ENCODE measurements at regions not wholly inside any gene's neighbourhood (a gene's known extent, or its start where the extent isn't known, plus 50 kb on each side); places are given as distances from the start of the nearest gene placed in this dataset.
"Not testable (repeated sequence)": the region's sequence is repeated elsewhere in the genome, so short reads cannot be mapped to it uniquely, and the experiment has no call there.

- not testable (repeated sequence) for H3K4me3 ChIP-seq; H3K4me1 ChIP-seq (ENCODE audit: insufficient read depth); H3K36me3 Mint-ChIP-seq (ENCODE audit: low read depth); H3K4me3 Mint-ChIP-seq; H3K79me2 ChIP-seq (replicated peaks; ENCODE audit: insufficient read depth); H3K27me3 ChIP-seq (ENCODE audit: insufficient read depth); H3K9me2 ChIP-seq (ENCODE audit: insufficient read depth); H3K36me3 ChIP-seq (ENCODE audit: insufficient read depth); H3K4me2 ChIP-seq; H3K4me1 Mint-ChIP-seq; H3K27ac ChIP-seq (ENCODE audit: low read depth); DNase-seq (ENCODE audit: low spot score); H4K20me1 ChIP-seq (replicated peaks; ENCODE audit: insufficient read depth); ATAC-seq; H3K27me3 Mint-ChIP-seq (ENCODE audit: insufficient read depth, low read depth, poor library complexity); H3F3A ChIP-seq (replicated peaks; ENCODE audit: low read depth); H3K9me3 Mint-ChIP-seq; H3K27ac Mint-ChIP-seq; H2AFZ ChIP-seq
- TF ChIP-seq REST (IDR thresholded peaks at IDR 0.05; ENCODE audit: unreplicated experiment), result peak; percentile 53
Measured at GRCh38 chr1:243019030-243019635, 235.9 kb downstream of the CEP170 start.

GRCh38 chr1:243010719-243011118 is 244.4 kb downstream of the CEP170 start:
- not testable (repeated sequence) for H3K4me3 ChIP-seq; H2AFZ ChIP-seq; H3K4me3 Mint-ChIP-seq; H3K27ac Mint-ChIP-seq; H3K4me2 ChIP-seq; H3K36me3 Mint-ChIP-seq (ENCODE audit: low read depth); H3K27me3 Mint-ChIP-seq (ENCODE audit: insufficient read depth, low read depth, poor library complexity); H3K36me3 ChIP-seq (ENCODE audit: insufficient read depth); H4K20me1 ChIP-seq (replicated peaks; ENCODE audit: insufficient read depth); H3F3A ChIP-seq (replicated peaks; ENCODE audit: low read depth); H3K9me3 Mint-ChIP-seq; H3K27ac ChIP-seq (ENCODE audit: low read depth); H3K9me2 ChIP-seq (ENCODE audit: insufficient read depth); ATAC-seq; H3K79me2 ChIP-seq (replicated peaks; ENCODE audit: insufficient read depth); H3K4me1 ChIP-seq (ENCODE audit: insufficient read depth); H3K4me1 Mint-ChIP-seq; H3K27me3 ChIP-seq (ENCODE audit: insufficient read depth)
- peak; percentile 25 for DNase-seq (ENCODE audit: low spot score)
- TF ChIP-seq CTCF (conservative IDR thresholded peaks at IDR 0.05; ENCODE audit: low read depth in 2 of 2), result peak; percentile 31 to 38; a peak in 3 of 4 replicates

GRCh38 chr1:243001003-243001402 is 254.1 kb downstream of the CEP170 start:
- not testable (repeated sequence) for H3K9me3 Mint-ChIP-seq; H3K36me3 Mint-ChIP-seq (ENCODE audit: low read depth); H3K4me2 ChIP-seq; H3K4me1 Mint-ChIP-seq; H3K79me2 ChIP-seq (replicated peaks; ENCODE audit: insufficient read depth); H3K4me3 Mint-ChIP-seq; ATAC-seq; H3K9me2 ChIP-seq (ENCODE audit: insufficient read depth); H3K4me1 ChIP-seq (ENCODE audit: insufficient read depth); H3K36me3 ChIP-seq (ENCODE audit: insufficient read depth); H3K27me3 ChIP-seq (ENCODE audit: insufficient read depth); H4K20me1 ChIP-seq (replicated peaks; ENCODE audit: insufficient read depth); H3K27ac ChIP-seq (ENCODE audit: low read depth); H3K27me3 Mint-ChIP-seq (ENCODE audit: insufficient read depth, low read depth, poor library complexity); H3F3A ChIP-seq (replicated peaks; ENCODE audit: low read depth); H3K4me3 ChIP-seq; H3K27ac Mint-ChIP-seq; DNase-seq (ENCODE audit: low spot score); H2AFZ ChIP-seq

- H3K36me3 Mint-ChIP-seq (ENCODE audit: low read depth); H3K27me3 Mint-ChIP-seq (ENCODE audit: insufficient read depth, low read depth, poor library complexity); H3K4me3 ChIP-seq; H3K27ac Mint-ChIP-seq; H3K9me2 ChIP-seq (ENCODE audit: insufficient read depth); ATAC-seq; H3K4me2 ChIP-seq; H2AFZ ChIP-seq; H3K36me3 ChIP-seq (ENCODE audit: insufficient read depth); H4K20me1 ChIP-seq (replicated peaks; ENCODE audit: insufficient read depth); H3K27me3 ChIP-seq (ENCODE audit: insufficient read depth); H3K27ac ChIP-seq (ENCODE audit: low read depth); H3K79me2 ChIP-seq (replicated peaks; ENCODE audit: insufficient read depth); H3K4me3 Mint-ChIP-seq; H3K4me1 ChIP-seq (ENCODE audit: insufficient read depth); H3K4me1 Mint-ChIP-seq; DNase-seq (ENCODE audit: low spot score); H3K9me3 Mint-ChIP-seq; H3F3A ChIP-seq (replicated peaks; ENCODE audit: low read depth): not testable (repeated sequence)
Measured at GRCh38 chr1:242992776-242993175, 262.3 kb downstream of the CEP170 start.

- not testable (repeated sequence) for H3K4me3 Mint-ChIP-seq; H3K36me3 Mint-ChIP-seq (ENCODE audit: low read depth); ATAC-seq; H3K27me3 ChIP-seq (ENCODE audit: insufficient read depth); H3K27ac ChIP-seq (ENCODE audit: low read depth); H3K27me3 Mint-ChIP-seq (ENCODE audit: insufficient read depth, low read depth, poor library complexity); H3K79me2 ChIP-seq (replicated peaks; ENCODE audit: insufficient read depth); H3K27ac Mint-ChIP-seq; H2AFZ ChIP-seq; H3K36me3 ChIP-seq (ENCODE audit: insufficient read depth); H4K20me1 ChIP-seq (replicated peaks; ENCODE audit: insufficient read depth); H3K4me3 ChIP-seq; H3K4me1 Mint-ChIP-seq; H3K4me2 ChIP-seq; H3F3A ChIP-seq (replicated peaks; ENCODE audit: low read depth); DNase-seq (ENCODE audit: low spot score); H3K4me1 ChIP-seq (ENCODE audit: insufficient read depth); H3K9me3 Mint-ChIP-seq; H3K9me2 ChIP-seq (ENCODE audit: insufficient read depth)
Measured at GRCh38 chr1:242985096-242985495, 270.0 kb downstream of the CEP170 start.

Data from GM23338 (cell line).